GM18951 (cell line): ENCODE measurements at regions not wholly inside any gene's neighbourhood (a gene's known extent, or its start where the extent isn't known, plus 50 kb on each side); places are given as distances from the start of the nearest gene placed in this dataset.
"Not testable (repeated sequence)": the region's sequence is repeated elsewhere in the genome, so short reads cannot be mapped to it uniquely, and the experiment has no call there.

Source experiments
- POLR2A ChIP-seq: IDR thresholded peaks from 4 replicates; pipeline ENCODE4 v1.6.1; 2011; ENCODE audit warnings: mild to moderate bottlenecking; ENCODE audit not compliant: insufficient read length, insufficient read depth; ENCODE audit errors: extremely low read depth
- in situ Hi-C: fragments of 300-500 bp; cut with MboI; formaldehyde crosslinking; loops from one replicate; pipeline ENCODE4 v1.12.0; 2022; ENCODE audit warnings: low sequenced_read_pairs, mixed read lengths, inconsistent platforms; ENCODE audit not compliant: unreplicated experiment

- no peak for TF ChIP-seq POLR2A
- in situ Hi-C loops, result no loop called here
Measured at GRCh38 chr7:82527851-82528250, 84.3 kb upstream of the CACNA2D1 start.

GRCh38 chr7:82521906-82522445 is 78.4 kb upstream of the CACNA2D1 start:
- in situ Hi-C loops, result no loop called here
- TF ChIP-seq POLR2A, result no peak

- in situ Hi-C loops, result no loop called here
- TF ChIP-seq POLR2A, result no peak
Measured at GRCh38 chr7:82517050-82517449, 73.5 kb upstream of the CACNA2D1 start.

- no peak for TF ChIP-seq POLR2A
- in situ Hi-C loops, result no loop called here
Measured at GRCh38 chr7:82511542-82511941, 68.0 kb upstream of the CACNA2D1 start.

- no peak for TF ChIP-seq POLR2A
- in situ Hi-C loops, result no loop called here
Measured at GRCh38 chr7:82507976-82508677, 64.5 kb upstream of the CACNA2D1 start.

- in situ Hi-C loops, result no loop called here
Measured at GRCh38 chr7:82507365-82507975, 63.9 kb upstream of the CACNA2D1 start.

GRCh38 chr7:82506702-82507101 is 63.1 kb upstream of the CACNA2D1 start:
- in situ Hi-C loops, result no loop called here
- TF ChIP-seq POLR2A, result no peak

More at GRCh38 chr7:82507365-82507975, 63.9 kb upstream of the CACNA2D1 start:
- TF ChIP-seq POLR2A, result no peak

GRCh38 chr7:82506208-82506607 is 62.6 kb upstream of the CACNA2D1 start:
- no peak for TF ChIP-seq POLR2A
- in situ Hi-C loops, result no loop called here

- no peak for TF ChIP-seq POLR2A
- in situ Hi-C loops, result no loop called here
Measured at GRCh38 chr7:82501346-82501745, 57.8 kb upstream of the CACNA2D1 start.

GRCh38 chr7:82499546-82499945 is 56.0 kb upstream of the CACNA2D1 start:
- in situ Hi-C loops, result not testable (repeated sequence)

GRCh38 chr7:82494420-82494819 is 50.8 kb upstream of the CACNA2D1 start:
- in situ Hi-C loops, result no loop called here

More at GRCh38 chr7:82494420-82494819, 50.8 kb upstream of the CACNA2D1 start:
- no peak for TF ChIP-seq POLR2A
